GM12892 (cell line): ENCODE measurements at regions not wholly inside any gene's neighbourhood (a gene's known extent, or its start where the extent isn't known, plus 50 kb on each side); places are given as distances from the start of the nearest gene placed in this dataset.

Experiments used
- POLR2A ChIP-seq: IDR thresholded peaks from 2 replicates; pipeline ENCODE4 v1.6.1; 2011; ENCODE audit warnings: low read depth, low read length, control low read depth
- POLR2AphosphoS5 ChIP-seq: IDR thresholded peaks from 2 replicates; pipeline ENCODE4 v1.6.1; 2011; ENCODE audit warnings: low read depth, low read length, control low read depth
- TAF1 ChIP-seq: IDR thresholded peaks from 2 replicates; pipeline ENCODE4 v1.6.1; 2011; ENCODE audit warnings: low read depth, mild to moderate bottlenecking, control low read depth, low read length, borderline replicate concordance

DNA sequence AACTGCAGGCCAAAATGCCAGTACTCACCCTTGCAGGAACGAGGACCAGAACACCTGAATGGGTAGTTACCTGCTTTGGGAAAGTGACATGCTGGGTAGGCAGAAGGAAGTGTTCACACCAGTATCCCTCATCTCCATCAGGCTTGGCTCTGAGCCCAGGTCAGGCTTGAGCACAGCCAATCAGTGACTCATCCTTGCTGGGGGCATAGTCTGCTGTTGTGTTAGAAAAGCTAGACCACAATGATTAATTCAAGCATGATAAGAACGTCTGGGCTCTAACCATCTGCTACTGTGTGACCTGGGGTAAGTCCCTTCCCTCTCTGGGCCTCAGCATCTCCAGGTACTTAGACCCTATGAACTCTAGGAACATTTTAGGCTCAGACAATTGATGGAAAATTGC is 450.4 kb downstream of the MIAT start:
- TF ChIP-seq POLR2A (no peak), POLR2AphosphoS5 (no peak), TAF1 (no peak)
